ENCODE measurements at regions not wholly inside any gene's neighbourhood (a gene's known extent, or its start where the extent isn't known, plus 50 kb on each side); places are given as distances from the start of the nearest gene placed in this dataset.
"Not testable (repeated sequence)": the region's sequence is repeated elsewhere in the genome, so short reads cannot be mapped to it uniquely, and the experiment has no call there.

DNA sequence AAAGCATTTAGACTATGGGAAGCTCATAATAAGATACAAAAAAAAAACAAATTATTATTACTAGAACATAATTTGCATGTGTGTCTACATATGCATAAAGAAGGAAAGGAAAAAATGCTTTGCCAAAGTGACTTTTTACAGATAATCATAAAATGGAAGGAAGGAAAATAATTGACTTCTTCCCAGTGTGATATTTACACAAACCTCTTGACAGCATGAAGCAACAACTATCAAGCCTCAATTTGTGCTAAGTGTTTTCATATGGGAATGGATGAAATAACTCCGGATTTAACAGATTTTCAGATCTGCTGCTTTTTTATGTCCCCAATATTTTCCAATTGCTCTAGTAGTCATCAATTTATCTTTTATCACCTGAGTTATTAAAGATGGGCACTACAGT is 275.9 kb upstream of the REG3G start:
- H3K27me3 Mint-ChIP-seq: no peaks in the 10 kb centered on the region
- no peaks in the 10 kb centered on the region for H3K36me3 Mint-ChIP-seq
- H3K4me3 Mint-ChIP-seq: no peak overlapping the region
- CTCF ChIA-PET: no interaction called here
- H3K9me3 Mint-ChIP-seq (ENCODE audit: low read depth): peaks cover 2% of the 10 kb centered on the region
- H3K4me1 Mint-ChIP-seq: no peaks in the 10 kb centered on the region
- ATAC-seq (no peak), DNase-seq (no peak)
- H3K27ac Mint-ChIP-seq: no peak overlapping the region

DNA sequence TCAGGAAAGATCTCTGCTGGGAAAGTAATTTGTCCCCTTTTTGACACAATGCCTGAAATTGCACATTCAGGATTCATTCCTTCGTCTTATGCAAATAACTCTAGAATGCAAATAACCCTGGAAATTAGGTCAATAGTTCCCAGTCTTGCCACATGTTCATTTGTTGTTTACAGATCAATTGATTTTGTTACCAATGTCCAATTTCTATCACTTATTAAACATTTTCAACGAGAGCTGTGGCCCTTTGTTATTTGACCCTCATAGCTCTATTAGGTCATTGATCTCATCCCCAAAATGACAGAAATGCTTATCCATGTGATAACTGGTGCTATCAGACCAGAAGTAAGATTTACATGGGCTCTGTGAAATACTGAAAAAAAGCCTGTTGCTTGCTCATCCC is 275.3 kb upstream of the REG3G start:
- no peak for ATAC-seq
- Mint-ChIP-seq H3K4me3 (no peak overlapping the region), H3K27me3 (no peaks in the 10 kb centered on the region), H3K4me1 (no peaks in the 10 kb centered on the region), H3K9me3 (ENCODE audit: low read depth) (peaks cover 2% of the 10 kb centered on the region), H3K36me3 (no peaks in the 10 kb centered on the region), H3K27ac (no peak overlapping the region)
- CTCF ChIA-PET: no interaction called here
- DNase-seq: no peak

DNA sequence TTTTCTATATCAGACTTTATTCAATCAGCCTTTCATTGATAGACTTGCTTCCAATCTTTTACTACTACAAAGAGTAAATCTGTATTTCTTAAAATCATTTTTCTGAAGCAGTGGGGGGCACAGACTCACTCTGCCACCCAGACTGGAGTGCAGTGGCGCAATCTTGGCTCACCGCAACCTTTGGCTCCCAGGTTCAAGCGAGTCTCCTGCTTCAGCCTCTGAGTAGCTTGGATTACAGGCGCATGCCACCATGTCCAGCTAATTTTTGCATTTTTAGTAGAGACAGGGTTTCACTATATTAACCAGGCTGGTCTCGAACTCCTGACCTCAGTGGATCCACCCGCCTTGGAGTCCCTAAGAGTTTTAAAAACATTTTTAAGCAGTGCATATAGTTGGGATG is 270.6 kb upstream of the REG3G start:
- CTCF ChIA-PET: no interaction called here
- H3K36me3 Mint-ChIP-seq: no peaks in the 10 kb centered on the region
- H3K4me1 Mint-ChIP-seq: no peaks in the 10 kb centered on the region
- H3K9me3 Mint-ChIP-seq (ENCODE audit: low read depth): peaks cover 9% of the 10 kb centered on the region
- H3K27ac Mint-ChIP-seq: no peak overlapping the region
- H3K27me3 Mint-ChIP-seq: no peaks in the 10 kb centered on the region
- ATAC-seq (no peak), DNase-seq (no peak)
- H3K4me3 Mint-ChIP-seq: no peak overlapping the region

DNA sequence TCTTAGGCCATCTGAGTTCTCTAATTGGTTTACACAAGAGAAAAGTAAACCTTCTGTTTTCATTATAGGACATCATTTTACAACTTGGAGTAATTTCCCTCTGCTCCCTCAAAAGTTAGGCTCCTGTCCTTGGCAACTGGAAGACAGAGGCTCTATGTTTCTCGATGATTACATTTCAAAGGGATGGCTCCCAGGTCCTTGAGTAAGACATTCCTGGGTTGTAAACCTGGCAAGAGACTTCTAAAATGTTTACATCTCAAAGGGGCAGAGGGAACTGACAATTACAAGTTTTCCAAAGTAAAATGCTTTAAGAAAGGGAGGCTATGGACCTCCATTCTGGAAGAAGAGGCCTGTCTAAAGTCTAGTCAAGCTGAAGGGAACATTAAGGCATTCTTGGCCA is 268.3 kb upstream of the REG3G start:
- DNase-seq: no peak

DNA sequence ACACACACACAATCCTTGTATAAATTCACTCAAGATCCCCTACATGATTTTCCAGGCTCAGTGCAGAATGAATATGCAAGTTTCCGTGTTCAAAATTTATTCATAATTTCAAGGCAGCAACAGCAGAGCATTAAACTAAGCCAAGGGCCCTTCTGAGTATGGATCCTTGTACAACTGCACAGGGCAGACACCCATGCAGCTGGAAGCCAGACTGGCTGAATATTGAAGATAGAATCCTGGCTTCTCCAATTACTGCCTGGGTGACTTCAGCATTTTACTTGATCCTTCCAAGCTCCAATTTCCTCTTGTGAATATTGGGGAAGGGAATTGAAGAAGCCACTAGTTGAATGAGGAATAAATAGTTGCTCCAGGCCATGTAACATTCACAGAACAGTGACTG is 267.9 kb upstream of the REG3G start:
- Mint-ChIP-seq H3K27me3 (no peaks in the 10 kb centered on the region), H3K27ac (no peak overlapping the region), H3K9me3 (ENCODE audit: low read depth) (peaks cover 33% of the 10 kb centered on the region), H3K4me3 (no peak overlapping the region), H3K36me3 (no peaks in the 10 kb centered on the region), H3K4me1 (no peaks in the 10 kb centered on the region)
- ATAC-seq (no peak), DNase-seq (no peak)
- CTCF ChIA-PET: no interaction called here

More for the DNA sequence above, 268.3 kb upstream of the REG3G start:
- no peak for ATAC-seq
- Mint-ChIP-seq H3K9me3 (ENCODE audit: low read depth) (peaks cover 30% of the 10 kb centered on the region), H3K4me1 (no peaks in the 10 kb centered on the region), H3K27me3 (no peaks in the 10 kb centered on the region), H3K27ac (no peak overlapping the region), H3K4me3 (no peak overlapping the region), H3K36me3 (no peaks in the 10 kb centered on the region)
- CTCF ChIA-PET: no interaction called here

DNA sequence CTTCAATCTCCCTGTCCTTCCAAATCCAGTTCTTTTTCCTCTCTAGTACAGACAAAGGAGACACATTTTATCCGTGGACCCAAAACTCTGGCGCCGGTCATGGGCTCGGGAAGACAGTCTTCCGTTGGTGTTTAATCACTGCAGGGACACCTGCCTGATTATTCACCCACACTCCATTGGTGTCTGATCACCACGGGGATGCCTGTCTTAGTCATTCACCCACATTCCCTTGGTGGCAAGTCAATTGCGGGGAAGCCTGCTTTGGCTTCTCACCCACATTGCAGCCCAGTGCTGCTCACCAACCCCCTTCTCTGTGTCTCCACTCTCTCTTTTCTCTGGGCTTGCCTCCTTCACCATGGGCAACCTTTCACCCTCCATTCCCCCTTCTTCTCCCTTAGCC is 266.7 kb upstream of the REG3G start:
- H3K9me3 Mint-ChIP-seq (ENCODE audit: low read depth): peaks cover 36% of the 10 kb centered on the region
- H3K27ac Mint-ChIP-seq, H3K4me1 Mint-ChIP-seq, CTCF ChIA-PET, H3K36me3 Mint-ChIP-seq, H3K4me3 Mint-ChIP-seq, H3K27me3 Mint-ChIP-seq, ATAC-seq, DNase-seq: not testable (repeated sequence)

DNA sequence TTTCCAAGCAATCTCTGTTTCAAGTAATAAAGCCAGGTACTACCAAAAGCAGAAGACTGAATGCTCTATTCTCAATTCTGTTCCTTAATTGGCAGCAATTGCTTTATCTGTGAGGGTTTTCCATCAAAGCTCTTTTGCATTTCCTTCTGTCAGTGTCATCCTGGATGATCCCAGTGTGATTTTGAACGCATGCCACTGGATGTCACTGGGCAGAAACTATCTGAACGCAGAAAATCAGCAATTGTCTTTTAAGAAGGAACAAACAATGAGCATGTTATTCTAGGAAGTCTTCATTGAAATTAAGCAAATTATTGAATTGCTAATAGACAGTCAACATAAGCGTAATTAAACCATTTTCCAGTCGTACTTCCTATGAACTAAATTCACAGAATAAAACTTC is 259.0 kb upstream of the REG3G start:
- Mint-ChIP-seq H3K36me3 (no peaks in the 10 kb centered on the region), H3K27ac (no peak overlapping the region), H3K27me3 (no peaks in the 10 kb centered on the region), H3K9me3 (ENCODE audit: low read depth) (peaks cover 19% of the 10 kb centered on the region), H3K4me1 (no peaks in the 10 kb centered on the region), H3K4me3 (no peak overlapping the region)
- CTCF ChIA-PET: no interaction called here
- no peak for ATAC-seq
- DNase-seq: no peak

DNA sequence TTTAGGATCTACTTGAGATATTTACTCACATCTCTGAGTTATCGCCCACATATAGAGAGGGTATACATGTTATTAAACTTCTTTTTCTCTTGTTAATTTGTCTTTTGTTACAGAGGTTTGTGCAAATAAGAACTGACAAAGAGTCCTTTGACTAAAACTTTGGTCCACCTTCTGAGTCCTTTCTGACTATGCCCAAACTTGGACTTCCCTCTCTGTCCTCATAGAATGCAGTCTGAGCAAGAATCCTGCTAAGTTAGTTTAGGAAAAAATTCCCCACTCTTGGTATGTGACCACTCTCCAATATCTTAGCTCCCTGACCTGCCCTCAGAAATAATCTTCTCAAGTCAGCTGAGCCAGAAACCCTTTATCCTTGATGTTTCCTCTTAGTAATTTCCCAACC is 257.5 kb upstream of the REG3G start:
- H3K27ac Mint-ChIP-seq: no peak overlapping the region
- ATAC-seq (no peak), DNase-seq (no peak)
- H3K9me3 Mint-ChIP-seq (ENCODE audit: low read depth): peaks cover 7% of the 10 kb centered on the region
- H3K36me3 Mint-ChIP-seq: no peaks in the 10 kb centered on the region
- H3K27me3 Mint-ChIP-seq: no peaks in the 10 kb centered on the region
- CTCF ChIA-PET: no interaction called here
- H3K4me1 Mint-ChIP-seq: no peaks in the 10 kb centered on the region
- no peak overlapping the region for H3K4me3 Mint-ChIP-seq

DNA sequence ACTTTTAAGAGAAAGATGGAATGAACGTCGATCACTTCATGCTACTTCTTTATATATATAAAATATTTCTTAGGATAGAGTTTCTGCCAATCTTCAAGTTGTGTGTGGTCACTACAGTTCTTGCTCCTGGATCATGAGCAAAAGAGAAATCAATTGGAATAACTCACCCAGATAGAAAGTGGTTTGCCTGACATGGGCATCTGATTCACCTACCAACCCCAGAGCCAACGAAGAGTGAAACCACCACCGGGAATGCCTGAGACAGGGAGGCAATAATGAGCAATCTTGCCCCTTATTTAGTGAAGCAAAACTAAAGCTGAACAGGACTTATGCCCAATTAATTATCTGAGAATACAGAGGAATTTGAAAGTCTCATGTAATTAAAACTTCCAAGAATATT is 250.2 kb upstream of the REG3G start:
- no peak overlapping the region for H3K4me3 Mint-ChIP-seq
- H3K9me3 Mint-ChIP-seq (ENCODE audit: low read depth): peaks cover 5% of the 10 kb centered on the region
- no peaks in the 10 kb centered on the region for H3K36me3 Mint-ChIP-seq
- CTCF ChIA-PET: no interaction called here
- DNase-seq (no peak), ATAC-seq (no peak)
- no peaks in the 10 kb centered on the region for H3K4me1 Mint-ChIP-seq
- no peak overlapping the region for H3K27ac Mint-ChIP-seq
- H3K27me3 Mint-ChIP-seq: no peaks in the 10 kb centered on the region

DNA sequence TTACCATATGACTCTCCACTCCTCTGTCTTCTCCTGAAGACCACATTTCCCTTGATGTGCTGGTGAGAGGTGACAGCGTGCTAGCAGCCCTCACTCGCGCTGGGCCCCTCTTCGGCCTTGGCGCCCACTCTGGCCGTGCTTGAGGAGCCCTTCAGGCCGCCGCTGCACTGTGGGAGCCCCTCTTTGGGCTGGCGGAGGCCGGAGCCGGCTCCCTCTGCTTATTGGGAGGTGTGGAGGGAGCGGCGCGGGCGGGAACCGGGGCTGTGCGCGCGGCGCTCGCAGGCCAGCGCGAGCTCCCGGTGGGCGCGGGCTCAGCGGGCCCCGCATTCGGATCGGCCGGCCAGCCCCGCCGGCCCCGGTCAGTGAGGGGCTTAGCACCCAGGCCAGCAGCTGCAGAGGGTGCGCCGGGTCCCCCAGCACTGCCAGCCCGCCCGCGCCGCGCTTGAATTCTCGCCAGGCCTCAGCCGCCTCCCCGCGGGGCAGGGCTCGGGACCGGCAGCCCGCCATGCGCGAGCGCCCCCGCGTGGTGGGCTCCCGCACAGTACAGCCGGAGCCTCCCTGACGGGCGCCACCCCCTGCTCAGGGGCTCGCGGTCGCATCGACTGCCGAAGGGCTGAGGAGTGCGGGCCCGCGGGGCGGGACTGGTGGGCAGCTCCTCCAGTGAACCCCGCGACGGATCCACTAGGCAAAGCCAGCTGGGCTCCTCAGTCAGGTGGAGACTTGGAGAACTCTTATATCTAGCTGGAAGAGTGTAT is 246.6 kb upstream of the REG3G start:
- CTCF ChIA-PET: no interaction called here
- peaks cover 15% of the 10 kb centered on the region for H3K9me3 Mint-ChIP-seq (ENCODE audit: low read depth)

DNA sequence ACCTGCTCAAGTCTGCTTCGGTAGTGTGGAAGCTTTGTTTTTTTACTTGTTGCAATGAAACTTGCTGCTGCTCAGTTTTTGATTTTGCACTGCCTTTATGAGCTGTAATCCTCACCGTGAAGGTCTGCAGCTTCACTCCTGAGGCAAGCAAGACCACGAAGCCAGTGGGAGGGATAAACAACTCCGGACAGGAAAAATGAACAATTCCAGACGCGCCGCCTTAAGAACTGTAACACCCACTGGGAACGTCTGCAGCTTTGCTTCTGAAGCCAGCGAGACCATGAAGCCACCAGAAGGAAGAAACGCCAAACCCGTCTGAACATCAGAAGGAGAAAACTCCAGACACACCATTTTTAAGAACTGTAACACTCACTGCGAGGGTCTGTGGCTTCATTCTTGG is 245.7 kb upstream of the REG3G start:
- no peaks in the 10 kb centered on the region for H3K4me1 Mint-ChIP-seq
- ATAC-seq (no peak), DNase-seq (no peak)
- H3K9me3 Mint-ChIP-seq (ENCODE audit: low read depth): peaks cover 15% of the 10 kb centered on the region
- no peaks in the 10 kb centered on the region for H3K27me3 Mint-ChIP-seq
- no peak overlapping the region for H3K4me3 Mint-ChIP-seq
- CTCF ChIA-PET: no interaction called here
- no peaks in the 10 kb centered on the region for H3K36me3 Mint-ChIP-seq
- H3K27ac Mint-ChIP-seq: no peak overlapping the region

More for the DNA sequence above, 246.6 kb upstream of the REG3G start:
- no peak for DNase-seq
- Mint-ChIP-seq H3K27me3 (no peaks in the 10 kb centered on the region), H3K27ac (no peak overlapping the region), H3K4me1 (no peaks in the 10 kb centered on the region), H3K4me3 (no peak overlapping the region), H3K36me3 (no peaks in the 10 kb centered on the region)
- ATAC-seq: no peak

DNA sequence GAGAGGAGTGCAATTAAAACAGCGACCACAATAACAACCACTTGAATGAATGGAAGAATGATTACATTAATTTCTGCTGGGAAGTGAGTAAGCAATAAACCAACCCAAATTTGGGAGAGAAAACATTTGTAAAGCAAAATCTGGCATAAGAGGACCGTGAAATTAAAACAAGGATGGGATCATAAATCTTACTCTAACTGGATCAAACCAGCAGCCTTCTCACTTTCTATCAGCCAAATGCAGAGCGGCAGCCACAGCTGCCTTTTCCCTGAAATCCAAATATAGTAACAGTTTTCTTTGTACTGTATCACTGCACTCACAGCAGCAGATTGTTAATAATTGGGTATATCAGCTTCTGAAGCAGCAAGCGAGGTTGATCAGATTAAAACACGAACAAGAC is 245.2 kb upstream of the REG3G start:
- CTCF ChIA-PET: no interaction called here
- Mint-ChIP-seq H3K27me3 (no peaks in the 10 kb centered on the region), H3K36me3 (no peaks in the 10 kb centered on the region), H3K4me3 (no peak overlapping the region), H3K27ac (no peak overlapping the region), H3K9me3 (ENCODE audit: low read depth) (peaks cover 15% of the 10 kb centered on the region), H3K4me1 (no peaks in the 10 kb centered on the region)
- DNase-seq (no peak), ATAC-seq (no peak)

DNA sequence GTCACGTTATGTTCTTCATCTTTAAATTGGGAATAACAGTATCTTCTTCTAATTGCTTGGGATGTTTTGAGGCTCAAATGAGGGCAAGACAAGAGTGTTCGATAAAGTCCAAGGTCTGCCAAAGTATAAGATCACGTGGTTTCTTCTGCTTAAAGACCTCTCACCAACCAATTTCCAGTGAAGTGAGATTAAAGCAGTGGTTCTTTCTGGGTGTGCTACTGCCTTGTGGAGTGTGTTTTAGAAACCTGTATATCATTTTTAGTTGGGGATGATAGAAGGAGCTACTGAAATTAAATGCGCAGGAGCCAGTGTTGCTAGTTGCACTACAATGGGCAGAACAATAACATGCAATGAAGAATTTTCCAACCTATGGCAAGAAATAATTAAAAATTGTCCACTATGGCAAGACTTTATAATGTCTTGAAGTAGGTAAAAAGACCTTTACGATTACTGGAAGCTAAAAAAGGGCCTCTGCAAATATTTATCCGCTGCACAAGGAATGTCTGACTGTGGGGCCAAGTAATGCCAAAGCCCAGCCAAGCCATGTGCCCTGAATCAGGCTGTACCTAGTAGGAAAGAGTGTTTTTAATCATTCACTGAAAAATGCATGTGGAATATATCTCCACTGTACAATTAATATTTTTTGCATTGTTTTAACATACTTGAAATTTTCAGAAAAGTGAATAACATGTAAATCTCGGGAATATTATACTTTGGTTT is 244.5 kb upstream of the REG3G start:
- CTCF ChIA-PET: no interaction called here
- Mint-ChIP-seq H3K27me3 (no peaks in the 10 kb centered on the region), H3K4me3 (no peak overlapping the region), H3K36me3 (no peaks in the 10 kb centered on the region), H3K4me1 (no peaks in the 10 kb centered on the region), H3K27ac (no peak overlapping the region), H3K9me3 (ENCODE audit: low read depth) (peaks cover 15% of the 10 kb centered on the region)
- ATAC-seq: no peak
- no peak for DNase-seq

DNA sequence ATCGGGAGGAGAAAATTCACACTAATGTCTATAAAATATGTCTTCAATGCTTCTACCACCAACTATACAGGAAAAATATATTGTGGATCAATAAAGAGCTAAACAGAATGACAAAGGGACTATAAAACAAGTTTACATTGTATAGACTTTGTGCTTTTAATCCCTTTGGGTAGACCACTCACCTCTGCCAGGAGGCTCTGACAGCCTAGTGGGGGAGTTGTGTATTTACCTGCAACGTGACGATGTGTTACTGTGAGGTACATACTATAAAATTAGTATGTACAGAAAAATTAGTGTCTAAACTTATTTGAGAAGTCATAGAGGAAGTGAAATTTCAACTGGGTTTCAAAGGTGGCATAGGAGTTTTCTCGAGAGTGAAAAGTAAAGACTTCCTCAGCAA is 243.3 kb upstream of the REG3G start:
- no peak for DNase-seq
- H3K4me3 Mint-ChIP-seq: no peak overlapping the region
- no peaks in the 10 kb centered on the region for H3K4me1 Mint-ChIP-seq
- no peaks in the 10 kb centered on the region for H3K27me3 Mint-ChIP-seq
- H3K36me3 Mint-ChIP-seq: no peaks in the 10 kb centered on the region
- H3K27ac Mint-ChIP-seq: no peak overlapping the region
- CTCF ChIA-PET: no interaction called here
- peaks cover 15% of the 10 kb centered on the region for H3K9me3 Mint-ChIP-seq (ENCODE audit: low read depth)
- ATAC-seq: no peak
